ENCODE measurements at regions not wholly inside any gene's neighbourhood (a gene's known extent, or its start where the extent isn't known, plus 50 kb on each side); places are given as distances from the start of the nearest gene placed in this dataset.

GRCh38 chr10:30115626-30115940 lies 56.2 kb upstream of the JCAD start:
- Histone ChIP-seq H3K27me3 (ENCODE audit: control insufficient read depth, insufficient read depth, low read length, poor library complexity, severe bottlenecking) (no peaks in the 10 kb centered on the region), H3K4me1 (ENCODE audit: control insufficient read depth, insufficient read depth, low read length) (peaks cover 10% of the 10 kb centered on the region), H3K9me3 (ENCODE audit: control insufficient read depth, low read length) (no peaks in the 10 kb centered on the region), H3K4me3 (ENCODE audit: low read length) (no peak overlapping the region), H3K27ac (ENCODE audit: low read depth, low read length) (no peak overlapping the region), H3K36me3 (ENCODE audit: control insufficient read depth, insufficient read depth, low read length) (no peaks in the 10 kb centered on the region), H3K9ac (ENCODE audit: extremely low read depth, low read length, poor library complexity, severe bottlenecking) (no peak overlapping the region)
- DNase-seq, result no peak
- peaks cover 7% of the 10 kb centered on the region for H3K4me1 Mint-ChIP-seq
- 84 to 88% methylated on average over 6 of the region's 6 CpGs for WGBS, 2 experiments (ENCODE audit: insufficient coverage in 1 of 2, insufficient read length in 1 of 2)
- H3K36me3 Mint-ChIP-seq (ENCODE audit: low read depth), result no peaks in the 10 kb centered on the region
- H3K27ac Mint-ChIP-seq, result no peak overlapping the region
- H3K4me3 Mint-ChIP-seq, result no peak overlapping the region
- TF ChIP-seq CTCF (conservative IDR thresholded peaks at IDR 0.05), result no peak
- H3K27me3 Mint-ChIP-seq (ENCODE audit: insufficient read depth), result peaks cover 3% of the 10 kb centered on the region
- H3K9me3 Mint-ChIP-seq, result no peaks in the 10 kb centered on the region

- H3K27me3 Mint-ChIP-seq (ENCODE audit: insufficient read depth), result peaks cover 3% of the 10 kb centered on the region
- Histone ChIP-seq H3K4me1 (ENCODE audit: control insufficient read depth, insufficient read depth, low read length) (peaks cover 10% of the 10 kb centered on the region), H3K27me3 (ENCODE audit: control insufficient read depth, insufficient read depth, low read length, poor library complexity, severe bottlenecking) (no peaks in the 10 kb centered on the region), H3K4me3 (ENCODE audit: low read length) (no peak overlapping the region), H3K27ac (ENCODE audit: low read depth, low read length) (peak overlapping the region; percentile 54), H3K36me3 (ENCODE audit: control insufficient read depth, insufficient read depth, low read length) (no peaks in the 10 kb centered on the region), H3K9me3 (ENCODE audit: control insufficient read depth, low read length) (no peaks in the 10 kb centered on the region), H3K9ac (ENCODE audit: extremely low read depth, low read length, poor library complexity, severe bottlenecking) (no peak overlapping the region)
- no peak overlapping the region for H3K27ac Mint-ChIP-seq
- no peaks in the 10 kb centered on the region for H3K36me3 Mint-ChIP-seq (ENCODE audit: low read depth)
- no peak overlapping the region for H3K4me3 Mint-ChIP-seq
- TF ChIP-seq CTCF (conservative IDR thresholded peaks at IDR 0.05), result no peak
- peaks cover 7% of the 10 kb centered on the region for H3K4me1 Mint-ChIP-seq
- WGBS, 2 experiments (ENCODE audit: insufficient coverage in 1 of 2, insufficient read length in 1 of 2), result 68 to 71% methylated on average over 8 to 13 of the region's 13 CpGs
- H3K9me3 Mint-ChIP-seq, result no peaks in the 10 kb centered on the region
- DNase-seq, result no peak
These were observed 55.7 kb upstream of the JCAD start for GRCh38 chr10:30114881-30115625.

- Histone ChIP-seq H3K4me1 (ENCODE audit: control insufficient read depth, insufficient read depth, low read length) (peaks cover 10% of the 10 kb centered on the region), H3K9ac (ENCODE audit: extremely low read depth, low read length, poor library complexity, severe bottlenecking) (no peak overlapping the region), H3K36me3 (ENCODE audit: control insufficient read depth, insufficient read depth, low read length) (no peaks in the 10 kb centered on the region), H3K27me3 (ENCODE audit: control insufficient read depth, insufficient read depth, low read length, poor library complexity, severe bottlenecking) (no peaks in the 10 kb centered on the region), H3K27ac (ENCODE audit: low read depth, low read length) (no peak overlapping the region), H3K9me3 (ENCODE audit: control insufficient read depth, low read length) (no peaks in the 10 kb centered on the region), H3K4me3 (ENCODE audit: low read length) (no peak overlapping the region)
- no peak for DNase-seq
- Mint-ChIP-seq H3K4me3 (no peak overlapping the region), H3K36me3 (ENCODE audit: low read depth) (no peaks in the 10 kb centered on the region), H3K4me1 (peaks cover 7% of the 10 kb centered on the region), H3K27ac (no peak overlapping the region), H3K27me3 (ENCODE audit: insufficient read depth) (peaks cover 3% of the 10 kb centered on the region), H3K9me3 (no peaks in the 10 kb centered on the region)
- TF ChIP-seq CTCF (conservative IDR thresholded peaks at IDR 0.05), result no peak
- 100% methylated on average over 1 of the region's 1 CpG for WGBS, 2 experiments (ENCODE audit: insufficient coverage in 1 of 2, insufficient read length in 1 of 2)
These were observed 55.0 kb upstream of the JCAD start for GRCh38 chr10:30114401-30114800.

Data from endodermal cell (in vitro differentiated cells).